ENCODE measurements at regions not wholly inside any gene's neighbourhood (a gene's known extent, or its start where the extent isn't known, plus 50 kb on each side); places are given as distances from the start of the nearest gene placed in this dataset.
"Not testable (repeated sequence)": the region's sequence is repeated elsewhere in the genome, so short reads cannot be mapped to it uniquely, and the experiment has no call there.

- no peak for DNase-seq
These were observed 570.6 kb downstream of the ZBBX start for GRCh38 chr3:166809520-166809919.

GRCh38 chr3:166788936-166789335 is 591.2 kb downstream of the ZBBX start:
- DNase-seq: no peak

GRCh38 chr3:166785876-166786275 is 594.2 kb downstream of the ZBBX start:
- no peak for DNase-seq

- DNase-seq: no peak
These were observed 596.9 kb downstream of the ZBBX start for GRCh38 chr3:166783206-166783605.

- no peak for DNase-seq
These were observed 615.3 kb downstream of the ZBBX start for GRCh38 chr3:166764698-166765318.

GRCh38 chr3:166759736-166760513 is 620.2 kb downstream of the ZBBX start:
- DNase-seq: no peak

GRCh38 chr3:166752214-166752613 is 627.9 kb downstream of the ZBBX start:
- DNase-seq: no peak

GRCh38 chr3:166743481-166744134 is 636.5 kb downstream of the ZBBX start:
- DNase-seq: no peak

GRCh38 chr3:166734734-166735133 is 645.4 kb downstream of the ZBBX start:
- DNase-seq: no peak

- no peak for DNase-seq
These were observed 648.4 kb downstream of the ZBBX start for GRCh38 chr3:166731701-166732100.

- DNase-seq: no peak
These were observed 658.6 kb downstream of the ZBBX start for GRCh38 chr3:166721466-166721865.

GRCh38 chr3:166714206-166714605 is 665.9 kb downstream of the ZBBX start:
- DNase-seq: no peak

GRCh38 chr3:166713787-166714186 is 666.3 kb downstream of the ZBBX start:
- DNase-seq: no peak

GRCh38 chr3:166706094-166706493 is 674.0 kb downstream of the ZBBX start:
- no peak for DNase-seq

- no peak for DNase-seq
These were observed 682.6 kb downstream of the ZBBX start for GRCh38 chr3:166697495-166697894.

- no peak for DNase-seq
These were observed 684.0 kb downstream of the ZBBX start for GRCh38 chr3:166696103-166696502.

- DNase-seq: no peak
These were observed 691.4 kb downstream of the ZBBX start for GRCh38 chr3:166688665-166689064.

- no peak for DNase-seq
These were observed 694.9 kb downstream of the ZBBX start for GRCh38 chr3:166685246-166685645.

GRCh38 chr3:166684077-166684476 is 696.0 kb downstream of the ZBBX start:
- DNase-seq: not testable (repeated sequence)

GRCh38 chr3:166669781-166670180 is 710.3 kb downstream of the ZBBX start:
- DNase-seq: no peak

- DNase-seq: peak in 1 of 2 experiments; percentile 33
These were observed 716.9 kb downstream of the ZBBX start for GRCh38 chr3:166663194-166663593.

GRCh38 chr3:166661621-166662020 is 718.5 kb downstream of the ZBBX start:
- DNase-seq: no peak

- DNase-seq: no peak
These were observed 719.1 kb downstream of the ZBBX start for GRCh38 chr3:166660962-166661361.

- no peak for DNase-seq
These were observed 742.0 kb downstream of the ZBBX start for GRCh38 chr3:166637984-166638530.
